HEK293 (cell line): ENCODE measurements at regions not wholly inside any gene's neighbourhood (a gene's known extent, or its start where the extent isn't known, plus 50 kb on each side); places are given as distances from the start of the nearest gene placed in this dataset.

Experiments
- KLF10 ChIP-seq: fragments of 450-650 bp; IDR thresholded peaks from 2 replicates; pipeline ENCODE4 v1.5.1; 2018; ENCODE audit warnings: missing biosample characterization, mild to moderate bottlenecking, missing genetic modification characterization
- PATZ1 ChIP-seq: fragments of 450-650 bp; formaldehyde crosslinking; IDR thresholded peaks from 2 replicates; pipeline ENCODE4 v1.5.1; 2016; ENCODE audit warnings: missing biosample characterization, missing genetic modification characterization
- SP2 ChIP-seq: fragments of 450-650 bp; formaldehyde crosslinking; IDR thresholded peaks from 2 replicates; pipeline ENCODE4 v1.5.1; 2016; ENCODE audit warnings: missing biosample characterization, missing genetic modification characterization
- ZBTB6 ChIP-seq: fragments of 450-650 bp; formaldehyde crosslinking; IDR thresholded peaks from 2 replicates; pipeline ENCODE4 v1.5.1; 2017; ENCODE audit warnings: missing biosample characterization, missing genetic modification characterization
- ZNF561 ChIP-seq: fragments of 450-650 bp; IDR thresholded peaks from 2 replicates; pipeline ENCODE4 v1.5.1; 2018; ENCODE audit warnings: missing biosample characterization, missing genetic modification characterization, borderline replicate concordance
- ZSCAN18 ChIP-seq: fragments of 450-650 bp; formaldehyde crosslinking; IDR thresholded peaks from 2 replicates; pipeline ENCODE4 v1.5.1; 2016; ENCODE audit warnings: missing biosample characterization, missing genetic modification characterization
- TF ChIP-seq, protein P1 (sequence below): fragments of 450-650 bp; formaldehyde crosslinking; IDR thresholded peaks from 2 replicates; pipeline ENCODE4 v1.5.1; 2016; ENCODE audit warnings: missing biosample characterization, missing genetic modification characterization

GRCh38 chr3:110679285-110679684, 392.3 kb upstream of the NECTIN3 start:
- TF ChIP-seq ZSCAN18 (tag by site-specific recombination) (no peak), ZNF561 (no peak), SP2 (tag by site-specific recombination) (no peak), KLF10 (tag by site-specific recombination) (no peak), ZBTB6 (tag by site-specific recombination) (no peak), PATZ1 (tag by site-specific recombination) (no peak)
- TF ChIP-seq, protein P1, sequence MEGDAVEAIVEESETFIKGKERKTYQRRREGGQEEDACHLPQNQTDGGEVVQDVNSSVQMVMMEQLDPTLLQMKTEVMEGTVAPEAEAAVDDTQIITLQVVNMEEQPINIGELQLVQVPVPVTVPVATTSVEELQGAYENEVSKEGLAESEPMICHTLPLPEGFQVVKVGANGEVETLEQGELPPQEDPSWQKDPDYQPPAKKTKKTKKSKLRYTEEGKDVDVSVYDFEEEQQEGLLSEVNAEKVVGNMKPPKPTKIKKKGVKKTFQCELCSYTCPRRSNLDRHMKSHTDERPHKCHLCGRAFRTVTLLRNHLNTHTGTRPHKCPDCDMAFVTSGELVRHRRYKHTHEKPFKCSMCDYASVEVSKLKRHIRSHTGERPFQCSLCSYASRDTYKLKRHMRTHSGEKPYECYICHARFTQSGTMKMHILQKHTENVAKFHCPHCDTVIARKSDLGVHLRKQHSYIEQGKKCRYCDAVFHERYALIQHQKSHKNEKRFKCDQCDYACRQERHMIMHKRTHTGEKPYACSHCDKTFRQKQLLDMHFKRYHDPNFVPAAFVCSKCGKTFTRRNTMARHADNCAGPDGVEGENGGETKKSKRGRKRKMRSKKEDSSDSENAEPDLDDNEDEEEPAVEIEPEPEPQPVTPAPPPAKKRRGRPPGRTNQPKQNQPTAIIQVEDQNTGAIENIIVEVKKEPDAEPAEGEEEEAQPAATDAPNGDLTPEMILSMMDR, result no peak
